ENCODE measurements at regions not wholly inside any gene's neighbourhood (a gene's known extent, or its start where the extent isn't known, plus 50 kb on each side); places are given as distances from the start of the nearest gene placed in this dataset.
A peak's percentile ranks its signal among the peaks of the same experiment; 100 is the strongest.

- no peak for DNase-seq
Observed at GRCh38 chr1:61627365-61627764, 97.6 kb downstream of the TM2D1 start.

GRCh38 chr1:61626816-61627215 is 98.1 kb downstream of the TM2D1 start:
- DNase-seq, result no peak

- no peak for DNase-seq
Observed at GRCh38 chr1:61623852-61624251, 101.1 kb downstream of the TM2D1 start.

- DNase-seq, result no peak
Observed at GRCh38 chr1:61620536-61620935, 104.4 kb downstream of the TM2D1 start.

- no peak for DNase-seq
Observed at GRCh38 chr1:61618755-61619154, 106.2 kb downstream of the TM2D1 start.

GRCh38 chr1:61618193-61618592 is 106.7 kb downstream of the TM2D1 start:
- DNase-seq, result no peak

GRCh38 chr1:61616830-61617229 is 108.1 kb downstream of the TM2D1 start:
- DNase-seq, result no peak

- DNase-seq, result no peak
Observed at GRCh38 chr1:61612602-61613001, 112.3 kb downstream of the TM2D1 start.

- no peak for DNase-seq
Observed at GRCh38 chr1:61609040-61609439, 115.9 kb downstream of the TM2D1 start.

GRCh38 chr1:61607448-61607847 is 117.5 kb downstream of the TM2D1 start:
- no peak for DNase-seq

GRCh38 chr1:61606448-61607312 is 118.3 kb downstream of the TM2D1 start:
- no peak for DNase-seq

- DNase-seq, result no peak
Observed at GRCh38 chr1:61605607-61606321, 119.2 kb downstream of the TM2D1 start.

- no peak for DNase-seq
Observed at GRCh38 chr1:61604684-61605083, 120.3 kb downstream of the TM2D1 start.

- DNase-seq, result no peak
Observed at GRCh38 chr1:61604261-61604660, 120.7 kb downstream of the TM2D1 start.

- no peak for DNase-seq
Observed at GRCh38 chr1:61602663-61603062, 122.3 kb downstream of the TM2D1 start.

GRCh38 chr1:61597601-61598000 is 127.3 kb downstream of the TM2D1 start:
- no peak for DNase-seq

GRCh38 chr1:61593331-61593730 is 131.6 kb downstream of the TM2D1 start:
- no peak for DNase-seq

GRCh38 chr1:61591351-61591750 is 133.6 kb downstream of the TM2D1 start:
- DNase-seq, result no peak

- peak; percentile 62 for DNase-seq
Observed at GRCh38 chr1:61588736-61589672, 135.9 kb downstream of the TM2D1 start.

- DNase-seq, result peak; percentile 81
Observed at GRCh38 chr1:61585714-61586113, 139.2 kb downstream of the TM2D1 start.

GRCh38 chr1:61583703-61584102 is 141.2 kb downstream of the TM2D1 start:
- DNase-seq, result no peak

- DNase-seq, result no peak
Observed at GRCh38 chr1:61581251-61581650, 143.7 kb downstream of the TM2D1 start.

- no peak for DNase-seq
Observed at GRCh38 chr1:61580417-61580816, 144.5 kb downstream of the TM2D1 start.
